DND-41 (cell line): ENCODE measurements at regions not wholly inside any gene's neighbourhood (a gene's known extent, or its start where the extent isn't known, plus 50 kb on each side); places are given as distances from the start of the nearest gene placed in this dataset.

Experiments
- EZH2 ChIP-seq: IDR thresholded peaks from 3 replicates; pipeline ENCODE4 v1.6.1; 2012; ENCODE audit warnings: borderline replicate concordance, low read depth, mild to moderate bottlenecking, moderate library complexity, low read length, inconsistent platforms; ENCODE audit not compliant: severe bottlenecking
- TF ChIP-seq, protein P1 (sequence below): IDR thresholded peaks from 2 replicates; pipeline ENCODE4 v1.5.1; 2012; ENCODE audit warnings: borderline replicate concordance, low read length, moderate library complexity, mild to moderate bottlenecking; ENCODE audit not compliant: poor library complexity, severe bottlenecking; ENCODE audit errors: extremely low read depth

DNA sequence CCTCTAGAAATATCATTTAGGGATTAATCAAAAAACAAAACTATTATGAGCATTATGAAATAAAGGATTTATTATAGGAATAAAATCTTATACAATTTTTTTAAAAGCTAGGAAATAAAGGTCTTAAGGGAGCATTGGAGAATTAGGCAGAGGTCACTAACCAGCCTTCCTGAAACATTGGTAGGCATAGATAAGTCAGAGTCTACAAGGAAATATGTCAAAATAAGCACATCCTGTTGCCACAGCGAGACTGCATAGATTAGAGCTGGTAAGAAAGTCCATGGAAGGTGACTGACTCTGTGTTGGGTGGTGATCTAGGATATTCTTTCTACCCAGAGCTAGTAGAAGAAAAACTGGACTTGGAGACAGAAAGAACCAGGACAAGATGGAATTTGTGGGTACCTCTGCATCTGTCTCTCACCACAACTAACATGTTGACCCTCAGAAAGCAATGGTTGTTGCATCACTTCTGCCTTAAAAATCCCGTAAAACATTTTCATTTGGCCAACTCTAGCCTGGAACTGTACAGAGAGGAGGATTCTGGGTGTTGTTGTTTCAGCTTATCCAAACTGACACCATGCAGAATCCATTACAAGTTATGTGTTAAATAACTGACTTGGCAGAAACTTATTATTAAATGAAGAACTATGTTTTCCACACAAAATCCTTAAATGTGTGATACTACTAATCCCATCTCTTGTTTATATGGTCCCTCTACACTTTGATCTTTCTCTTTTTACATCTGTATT lies 77.1 kb downstream of the FBXO5 start:
- TF ChIP-seq, protein P1, sequence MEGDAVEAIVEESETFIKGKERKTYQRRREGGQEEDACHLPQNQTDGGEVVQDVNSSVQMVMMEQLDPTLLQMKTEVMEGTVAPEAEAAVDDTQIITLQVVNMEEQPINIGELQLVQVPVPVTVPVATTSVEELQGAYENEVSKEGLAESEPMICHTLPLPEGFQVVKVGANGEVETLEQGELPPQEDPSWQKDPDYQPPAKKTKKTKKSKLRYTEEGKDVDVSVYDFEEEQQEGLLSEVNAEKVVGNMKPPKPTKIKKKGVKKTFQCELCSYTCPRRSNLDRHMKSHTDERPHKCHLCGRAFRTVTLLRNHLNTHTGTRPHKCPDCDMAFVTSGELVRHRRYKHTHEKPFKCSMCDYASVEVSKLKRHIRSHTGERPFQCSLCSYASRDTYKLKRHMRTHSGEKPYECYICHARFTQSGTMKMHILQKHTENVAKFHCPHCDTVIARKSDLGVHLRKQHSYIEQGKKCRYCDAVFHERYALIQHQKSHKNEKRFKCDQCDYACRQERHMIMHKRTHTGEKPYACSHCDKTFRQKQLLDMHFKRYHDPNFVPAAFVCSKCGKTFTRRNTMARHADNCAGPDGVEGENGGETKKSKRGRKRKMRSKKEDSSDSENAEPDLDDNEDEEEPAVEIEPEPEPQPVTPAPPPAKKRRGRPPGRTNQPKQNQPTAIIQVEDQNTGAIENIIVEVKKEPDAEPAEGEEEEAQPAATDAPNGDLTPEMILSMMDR = no peak
- no peak for TF ChIP-seq EZH2
